Esophagus (tissue), 2 donors: ENCODE measurements at regions not wholly inside any gene's neighbourhood (a gene's known extent, or its start where the extent isn't known, plus 50 kb on each side); places are given as distances from the start of the nearest gene placed in this dataset.

Experiments used
- H3K27ac ChIP-seq, 2 donors: one replicate each; pipeline ENCODE4 v1.5.1; 2013; ENCODE audit warnings: low read depth in 2 of 2, mild to moderate bottlenecking in 2 of 2, inconsistent platforms in 1 of 2, low read length in 1 of 2, moderate library complexity in 1 of 2
- H3K27me3 ChIP-seq, 2 donors: one replicate each; pipeline ENCODE4 v1.6.1; 2013; ENCODE audit warnings: low read length in 2 of 2, control low read depth in 1 of 2, mild to moderate bottlenecking in 1 of 2; ENCODE audit not compliant: insufficient read depth in 2 of 2, control insufficient read depth in 1 of 2
- H3K36me3 ChIP-seq, 2 donors: one replicate each; pipeline ENCODE4 v1.6.1; 2013; ENCODE audit warnings: low read length in 1 of 2; ENCODE audit not compliant: control insufficient read depth in 2 of 2, insufficient read depth in 2 of 2
- H3K4me1 ChIP-seq, 2 donors: one replicate each; pipeline ENCODE4 v1.6.1; 2013; ENCODE audit warnings: low read length in 1 of 2; ENCODE audit not compliant: control insufficient read depth in 2 of 2, insufficient read depth in 2 of 2
- H3K4me3 ChIP-seq, 2 donors: one replicate each; pipeline ENCODE4 v1.5.1; 2013; ENCODE audit warnings: low read length in 2 of 2, mild to moderate bottlenecking in 2 of 2, low read depth in 1 of 2, moderate library complexity in 1 of 2
- H3K9me3 ChIP-seq, 2 donors: one replicate each; pipeline ENCODE4 v1.6.1; 2013; ENCODE audit warnings: mild to moderate bottlenecking in 2 of 2, low read depth in 1 of 2, low read length in 1 of 2, moderate library complexity in 1 of 2; ENCODE audit not compliant: control insufficient read depth in 2 of 2, insufficient read depth in 1 of 2
- WGBS, 2 donors: extraction: QIAGEN DNeasy Blood & Tissue Kit; methylation state at CpG; one replicate each; pipeline ENCODE4 v1.1.7; 2013; 5-methylcytosine and 5-hydroxymethylcytosine counted together
- donor health status: healthy with polysubstance abuse.
- donor health status: Bipolar disorder and iron deficiency.

GRCh38 chr13:97895383-97895782, 58.1 kb upstream of the IPO5 start:
- Histone ChIP-seq H3K9me3 (no peaks in the 10 kb centered on the region), H3K4me3 (no peak overlapping the region), H3K36me3 (no peaks in the 10 kb centered on the region), H3K27ac (no peak overlapping the region), H3K27me3 (no peaks in the 10 kb centered on the region), H3K4me1 (no peaks in the 10 kb centered on the region)
- WGBS, 2 donors: 89 to 93% methylated on average over 1 of the region's 1 CpG

- Histone ChIP-seq H3K4me1 (no peaks in the 10 kb centered on the region), H3K9me3 (no peaks in the 10 kb centered on the region), H3K4me3 (no peak overlapping the region), H3K36me3 (no peaks in the 10 kb centered on the region), H3K27ac (no peak overlapping the region), H3K27me3 (no peaks in the 10 kb centered on the region)
- 94 to 96% methylated on average over 2 of the region's 2 CpGs for WGBS, 2 donors
These were observed 57.0 kb upstream of the IPO5 start for GRCh38 chr13:97896446-97896845.

GRCh38 chr13:97901716-97902115, 51.8 kb upstream of the IPO5 start:
- Histone ChIP-seq H3K27me3 (no peaks in the 10 kb centered on the region), H3K4me1 (no peaks in the 10 kb centered on the region), H3K27ac (no peak overlapping the region), H3K4me3 (no peak overlapping the region), H3K9me3 (no peaks in the 10 kb centered on the region), H3K36me3 (no peaks in the 10 kb centered on the region)
- 49 to 73% methylated on average over 1 of the region's 1 CpG for WGBS, 2 donors
